ENCODE measurements at regions not wholly inside any gene's neighbourhood (a gene's known extent, or its start where the extent isn't known, plus 50 kb on each side); places are given as distances from the start of the nearest gene placed in this dataset.
"Not testable (repeated sequence)": the region's sequence is repeated elsewhere in the genome, so short reads cannot be mapped to it uniquely, and the experiment has no call there.

- DNase-seq (no peak), ATAC-seq (no peak)
- Mint-ChIP-seq H3K9me3 (peaks cover 14 to 35% of the 10 kb centered on the region in 2 donors), H3K27me3 (no peaks in the 10 kb centered on the region), H3K4me1 (no peaks in the 10 kb centered on the region), H3K27ac (no peak overlapping the region), H3K4me3 (no peak overlapping the region)
Measured at GRCh38 chr11:130677486-130678153, 229.2 kb downstream of the ADAMTS15 start.

GRCh38 chr11:130679247-130679646 is 230.8 kb downstream of the ADAMTS15 start:
- peaks cover 14 to 35% of the 10 kb centered on the region in 2 donors for H3K9me3 Mint-ChIP-seq
- no peak overlapping the region for H3K4me3 Mint-ChIP-seq
- H3K4me1 Mint-ChIP-seq = no peaks in the 10 kb centered on the region
- ATAC-seq = no peak
- H3K27me3 Mint-ChIP-seq = peaks cover 5% of the 10 kb centered on the region
- H3K27ac Mint-ChIP-seq = no peak overlapping the region
- no peak for DNase-seq

GRCh38 chr11:130682471-130682870 is 233.8 kb downstream of the SNX19 start:
- H3K27me3 Mint-ChIP-seq = peaks cover 13% of the 10 kb centered on the region
- not testable (repeated sequence) for H3K4me1 Mint-ChIP-seq, DNase-seq, ATAC-seq, H3K4me3 Mint-ChIP-seq, H3K27ac Mint-ChIP-seq
- H3K9me3 Mint-ChIP-seq = peaks cover 14 to 35% of the 10 kb centered on the region in 2 donors

GRCh38 chr11:130689222-130689908 is 226.9 kb downstream of the SNX19 start:
- Mint-ChIP-seq H3K27me3 (peaks cover 7% of the 10 kb centered on the region), H3K4me1 (no peaks in the 10 kb centered on the region)

GRCh38 chr11:130691581-130691980 is 224.7 kb downstream of the SNX19 start:
- H3K27me3 Mint-ChIP-seq = no peaks in the 10 kb centered on the region
- H3K27ac Mint-ChIP-seq = no peak overlapping the region
- DNase-seq = no peak
- no peaks in the 10 kb centered on the region for H3K9me3 Mint-ChIP-seq
- ATAC-seq = no peak
- no peaks in the 10 kb centered on the region for H3K4me1 Mint-ChIP-seq
- no peak overlapping the region for H3K4me3 Mint-ChIP-seq

More at GRCh38 chr11:130689222-130689908, 226.9 kb downstream of the SNX19 start:
- no peak overlapping the region for H3K27ac Mint-ChIP-seq
- DNase-seq (no peak), ATAC-seq (no peak)
- no peak overlapping the region for H3K4me3 Mint-ChIP-seq
- no peaks in the 10 kb centered on the region for H3K9me3 Mint-ChIP-seq

- no peaks in the 10 kb centered on the region for H3K27me3 Mint-ChIP-seq
- H3K4me1 Mint-ChIP-seq = no peaks in the 10 kb centered on the region
- ATAC-seq = no peak
- H3K4me3 Mint-ChIP-seq = no peak overlapping the region
- DNase-seq = no peak
- no peak overlapping the region for H3K27ac Mint-ChIP-seq
- H3K9me3 Mint-ChIP-seq = no peaks in the 10 kb centered on the region
Measured at GRCh38 chr11:130692220-130692619, 224.1 kb downstream of the SNX19 start.

GRCh38 chr11:130693543-130693942 is 222.7 kb downstream of the SNX19 start:
- ATAC-seq = no peak
- Mint-ChIP-seq H3K9me3 (no peaks in the 10 kb centered on the region), H3K4me1 (no peaks in the 10 kb centered on the region), H3K4me3 (no peak overlapping the region), H3K27ac (no peak overlapping the region), H3K27me3 (no peaks in the 10 kb centered on the region)
- no peak for DNase-seq

- Mint-ChIP-seq H3K27ac (no peak overlapping the region), H3K9me3 (no peaks in the 10 kb centered on the region), H3K27me3 (no peaks in the 10 kb centered on the region), H3K4me3 (no peak overlapping the region), H3K4me1 (no peaks in the 10 kb centered on the region)
- ATAC-seq (no peak), DNase-seq (no peak)
Measured at GRCh38 chr11:130694488-130695045, 221.7 kb downstream of the SNX19 start.

GRCh38 chr11:130698174-130698573 is 218.1 kb downstream of the SNX19 start:
- H3K4me3 Mint-ChIP-seq = no peak overlapping the region
- no peak for ATAC-seq

GRCh38 chr11:130699561-130699960 is 216.7 kb downstream of the SNX19 start:
- no peak for DNase-seq
- H3K9me3 Mint-ChIP-seq = no peaks in the 10 kb centered on the region
- H3K4me3 Mint-ChIP-seq = no peak overlapping the region
- H3K27me3 Mint-ChIP-seq = peaks cover 7% of the 10 kb centered on the region
- H3K27ac Mint-ChIP-seq = no peak overlapping the region
- no peaks in the 10 kb centered on the region for H3K4me1 Mint-ChIP-seq
- no peak for ATAC-seq

More at GRCh38 chr11:130698174-130698573, 218.1 kb downstream of the SNX19 start:
- H3K4me1 Mint-ChIP-seq = no peaks in the 10 kb centered on the region
- no peak for DNase-seq
- no peak overlapping the region for H3K27ac Mint-ChIP-seq
- no peaks in the 10 kb centered on the region for H3K9me3 Mint-ChIP-seq
- H3K27me3 Mint-ChIP-seq = no peaks in the 10 kb centered on the region

GRCh38 chr11:130700092-130700491 is 216.2 kb downstream of the SNX19 start:
- H3K4me1 Mint-ChIP-seq = no peaks in the 10 kb centered on the region
- peaks cover 7% of the 10 kb centered on the region for H3K27me3 Mint-ChIP-seq
- no peak overlapping the region for H3K27ac Mint-ChIP-seq
- ATAC-seq (no peak), DNase-seq (no peak)
- H3K9me3 Mint-ChIP-seq = no peaks in the 10 kb centered on the region
- no peak overlapping the region for H3K4me3 Mint-ChIP-seq

- Mint-ChIP-seq H3K27me3 (peaks cover 17% of the 10 kb centered on the region), H3K4me1 (no peaks in the 10 kb centered on the region), H3K4me3 (no peak overlapping the region), H3K9me3 (no peaks in the 10 kb centered on the region), H3K27ac (no peak overlapping the region)
- DNase-seq = no peak
- no peak for ATAC-seq
Measured at GRCh38 chr11:130703489-130704190, 212.6 kb downstream of the SNX19 start.

GRCh38 chr11:130705670-130706421 is 210.4 kb downstream of the SNX19 start:
- peaks cover 17% of the 10 kb centered on the region for H3K27me3 Mint-ChIP-seq
- DNase-seq = no peak
- no peak overlapping the region for H3K4me3 Mint-ChIP-seq
- H3K4me1 Mint-ChIP-seq = no peaks in the 10 kb centered on the region
- ATAC-seq = no peak
- H3K27ac Mint-ChIP-seq = no peak overlapping the region
- no peaks in the 10 kb centered on the region for H3K9me3 Mint-ChIP-seq

- Mint-ChIP-seq H3K4me3 (no peak overlapping the region), H3K9me3 (no peaks in the 10 kb centered on the region), H3K27ac (no peak overlapping the region), H3K27me3 (peaks cover 17% of the 10 kb centered on the region), H3K4me1 (no peaks in the 10 kb centered on the region)
- no peak for DNase-seq
- no peak for ATAC-seq
Measured at GRCh38 chr11:130706572-130706971, 209.7 kb downstream of the SNX19 start.

GRCh38 chr11:130707217-130707616 is 209.1 kb downstream of the SNX19 start:
- H3K4me1 Mint-ChIP-seq = no peaks in the 10 kb centered on the region
- DNase-seq (no peak), ATAC-seq (no peak)
- no peak overlapping the region for H3K27ac Mint-ChIP-seq
- no peaks in the 10 kb centered on the region for H3K9me3 Mint-ChIP-seq
- H3K27me3 Mint-ChIP-seq = peaks cover 17% of the 10 kb centered on the region
- H3K4me3 Mint-ChIP-seq = no peak overlapping the region
